Sigmoid colon (tissue), 4 donors: ENCODE measurements at regions not wholly inside any gene's neighbourhood (a gene's known extent, or its start where the extent isn't known, plus 50 kb on each side); places are given as distances from the start of the nearest gene placed in this dataset.

Experiments used
- EP300 ChIP-seq, 4 donors: sonication (generic); formaldehyde crosslinking; IDR thresholded peaks; one replicate each; pipeline ENCODE4 v1.6.1; 2017; ENCODE audit warnings: antibody characterized with exemption in 4 of 4
- POLR2A ChIP-seq, 2 donors: fragments of 450-650 bp; IDR thresholded peaks; one replicate each; pipeline ENCODE4 v1.6.1; 2016; ENCODE audit warnings: antibody characterized with exemption in 2 of 2, mild to moderate bottlenecking in 2 of 2, moderate library complexity in 2 of 2
- TF ChIP-seq, protein P1 (sequence below), 4 experiments: fragments of 450-650 bp in 3 of 4; fragments of 200-600 bp in 1 of 4; IDR thresholded peaks; one replicate each; pipeline ENCODE4 v1.5.1; 2016 to 2019; ENCODE audit warnings: antibody characterized with exemption in 4 of 4, mild to moderate bottlenecking in 3 of 4, moderate library complexity in 2 of 4

DNA sequence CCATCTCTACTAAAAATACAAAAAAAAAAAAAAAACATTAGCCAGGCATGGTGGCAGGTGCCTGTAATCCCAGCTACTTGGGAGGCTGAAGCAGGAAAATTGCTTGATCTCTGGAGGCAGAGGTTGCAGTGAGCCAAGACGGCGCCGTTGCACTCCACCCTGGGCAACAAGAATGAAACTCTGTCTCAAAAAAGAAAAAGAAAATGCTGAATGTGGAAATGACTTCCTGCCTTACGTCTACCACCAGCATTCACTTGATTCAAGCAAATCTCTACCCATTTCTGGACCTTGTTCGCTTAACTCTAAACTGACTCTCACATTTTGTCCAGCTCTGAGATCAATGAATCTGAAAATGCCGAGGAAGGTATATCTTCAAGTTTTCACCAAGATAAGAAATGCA, 825.3 kb downstream of the TRIB2 start:
- TF ChIP-seq POLR2A (IDR thresholded peaks at IDR 0.05) (no peak), EP300 (IDR thresholded peaks at IDR 0.05) (no peak)
- TF ChIP-seq, protein P1, sequence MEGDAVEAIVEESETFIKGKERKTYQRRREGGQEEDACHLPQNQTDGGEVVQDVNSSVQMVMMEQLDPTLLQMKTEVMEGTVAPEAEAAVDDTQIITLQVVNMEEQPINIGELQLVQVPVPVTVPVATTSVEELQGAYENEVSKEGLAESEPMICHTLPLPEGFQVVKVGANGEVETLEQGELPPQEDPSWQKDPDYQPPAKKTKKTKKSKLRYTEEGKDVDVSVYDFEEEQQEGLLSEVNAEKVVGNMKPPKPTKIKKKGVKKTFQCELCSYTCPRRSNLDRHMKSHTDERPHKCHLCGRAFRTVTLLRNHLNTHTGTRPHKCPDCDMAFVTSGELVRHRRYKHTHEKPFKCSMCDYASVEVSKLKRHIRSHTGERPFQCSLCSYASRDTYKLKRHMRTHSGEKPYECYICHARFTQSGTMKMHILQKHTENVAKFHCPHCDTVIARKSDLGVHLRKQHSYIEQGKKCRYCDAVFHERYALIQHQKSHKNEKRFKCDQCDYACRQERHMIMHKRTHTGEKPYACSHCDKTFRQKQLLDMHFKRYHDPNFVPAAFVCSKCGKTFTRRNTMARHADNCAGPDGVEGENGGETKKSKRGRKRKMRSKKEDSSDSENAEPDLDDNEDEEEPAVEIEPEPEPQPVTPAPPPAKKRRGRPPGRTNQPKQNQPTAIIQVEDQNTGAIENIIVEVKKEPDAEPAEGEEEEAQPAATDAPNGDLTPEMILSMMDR (IDR thresholded peaks at IDR 0.05): no peak
